GOT3 (cell line): ENCODE measurements at regions not wholly inside any gene's neighbourhood (a gene's known extent, or its start where the extent isn't known, plus 50 kb on each side); places are given as distances from the start of the nearest gene placed in this dataset.

Experiments used
- DNase-seq: peaks from one replicate; lab custom pipeline; 2025; ENCODE audit warnings: mixed read lengths; lab: John Stamatoyannopoulos, UW

GRCh38 chr15:89421219-89421618 is 75.2 kb downstream of the RHCG start:
- no peak for DNase-seq

DNA sequence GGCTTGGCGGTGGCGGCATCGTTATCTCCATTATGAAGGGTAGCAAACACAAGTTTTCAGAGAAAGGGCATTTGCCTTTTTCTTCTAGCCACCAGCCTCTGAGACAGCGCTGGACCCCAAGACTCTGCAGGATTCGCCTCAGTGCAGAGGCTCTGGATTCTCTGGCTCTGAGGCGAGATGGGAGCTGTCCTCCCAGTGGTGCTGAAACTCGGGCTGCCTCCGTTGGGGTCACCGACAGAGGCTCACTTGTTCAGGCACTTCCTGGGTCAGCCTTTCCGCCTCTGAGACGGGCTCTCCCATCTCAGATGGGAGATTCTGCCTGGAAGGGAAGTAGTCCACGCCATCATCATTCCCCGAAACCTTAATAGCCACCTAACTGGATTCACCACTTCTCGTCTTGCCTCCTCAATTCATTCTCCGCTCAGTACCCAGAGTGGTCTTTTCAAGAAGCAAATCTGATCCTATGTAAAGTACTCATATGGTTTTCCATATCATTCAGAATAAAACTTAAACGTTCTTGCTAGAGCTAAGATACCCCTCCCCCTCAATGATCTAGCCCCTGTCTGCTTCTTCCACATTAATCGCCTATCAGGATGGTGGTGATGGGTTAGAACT is 76.9 kb downstream of the RHCG start:
- peak; percentile 11 for DNase-seq

DNA sequence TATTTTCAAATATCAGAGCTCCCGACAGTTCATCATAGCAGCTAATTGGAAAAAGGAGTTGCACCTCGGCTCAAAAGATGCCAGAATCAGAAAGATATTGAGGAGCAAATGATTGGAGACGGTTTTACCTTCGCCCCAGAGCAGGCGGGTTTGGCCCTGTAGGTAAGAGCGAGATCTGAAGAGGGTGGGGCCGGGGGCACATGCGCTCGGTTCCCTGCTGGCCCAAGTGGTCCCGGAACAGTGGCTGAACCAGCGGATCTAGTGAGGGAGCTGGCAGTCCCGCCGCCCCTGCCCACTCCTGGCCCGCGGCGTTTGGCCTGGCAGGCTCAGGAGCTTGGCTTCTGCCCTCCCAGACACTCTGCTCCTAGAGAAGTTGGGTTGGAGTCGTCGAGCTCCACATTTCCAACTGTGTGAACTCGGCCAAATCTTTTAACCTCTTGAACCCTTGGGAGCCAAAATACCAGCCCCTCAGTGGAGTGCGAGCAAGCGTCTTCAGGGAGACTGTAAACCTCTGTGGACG is 79.1 kb downstream of the RHCG start:
- no peak for DNase-seq

DNA sequence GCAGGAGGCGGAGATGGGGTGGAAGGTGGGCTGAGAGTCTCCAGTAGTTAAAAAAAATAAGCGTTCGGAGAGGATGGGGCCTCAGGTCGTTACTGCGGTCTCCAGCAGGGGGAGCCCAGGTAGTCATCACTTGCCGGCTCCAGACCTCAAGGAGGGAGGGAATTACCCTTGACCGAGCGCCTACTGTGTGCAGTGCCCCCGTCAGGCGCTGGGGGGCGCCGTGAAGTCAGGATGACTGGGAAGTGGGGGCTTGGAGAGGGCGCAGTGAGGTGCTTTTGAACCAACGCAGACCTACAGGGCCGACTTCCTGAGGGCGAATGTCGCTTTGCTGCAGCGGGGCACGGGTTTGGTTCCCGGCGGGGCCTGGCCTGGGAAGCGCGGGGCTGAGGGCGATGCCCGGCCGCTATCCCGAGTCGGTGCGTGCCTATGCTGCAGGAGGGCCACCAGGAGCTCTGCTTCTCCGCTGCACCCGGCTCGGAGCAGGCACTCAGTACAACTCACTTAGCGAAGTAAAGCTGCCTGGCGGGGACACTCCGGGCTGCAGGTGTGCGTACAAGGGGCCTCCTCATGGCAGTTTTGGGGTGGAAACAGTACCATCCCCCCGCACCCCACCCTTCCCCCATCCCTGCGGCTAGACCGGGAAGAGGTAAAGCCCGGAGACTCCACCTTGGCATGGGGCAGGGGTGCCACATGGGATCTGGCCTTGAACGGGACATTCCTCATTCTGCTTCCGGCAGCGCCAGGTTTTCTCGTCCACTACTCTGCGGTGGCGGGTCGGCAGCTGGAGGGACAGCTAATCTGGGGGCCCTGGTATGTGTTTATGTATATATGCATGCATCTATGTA is 79.8 kb downstream of the RHCG start:
- peak; percentile 22 for DNase-seq

DNA sequence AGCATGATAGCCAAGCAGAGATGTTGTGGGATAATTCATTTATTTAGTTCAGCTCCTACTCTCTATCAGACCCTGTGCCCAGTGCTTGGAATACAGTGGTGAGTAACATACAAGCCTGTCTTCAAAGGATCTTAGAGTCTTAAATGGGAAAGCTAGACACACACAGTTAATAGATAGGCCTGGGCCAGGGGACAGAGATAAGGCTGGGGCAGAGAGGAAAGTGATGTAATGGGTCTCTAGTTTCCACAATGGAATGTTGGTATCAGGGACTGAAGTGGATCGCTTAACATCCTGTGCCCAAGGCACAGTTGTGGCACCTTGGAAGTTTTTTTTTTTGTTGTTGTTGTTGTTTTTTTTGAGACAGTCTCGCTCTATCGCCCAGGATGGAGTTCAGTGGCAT is 79.9 kb upstream of the POLG start:
- no peak for DNase-seq

- no peak for DNase-seq
These were observed 79.3 kb upstream of the POLG start for GRCh38 chr15:89413877-89414276.

DNA sequence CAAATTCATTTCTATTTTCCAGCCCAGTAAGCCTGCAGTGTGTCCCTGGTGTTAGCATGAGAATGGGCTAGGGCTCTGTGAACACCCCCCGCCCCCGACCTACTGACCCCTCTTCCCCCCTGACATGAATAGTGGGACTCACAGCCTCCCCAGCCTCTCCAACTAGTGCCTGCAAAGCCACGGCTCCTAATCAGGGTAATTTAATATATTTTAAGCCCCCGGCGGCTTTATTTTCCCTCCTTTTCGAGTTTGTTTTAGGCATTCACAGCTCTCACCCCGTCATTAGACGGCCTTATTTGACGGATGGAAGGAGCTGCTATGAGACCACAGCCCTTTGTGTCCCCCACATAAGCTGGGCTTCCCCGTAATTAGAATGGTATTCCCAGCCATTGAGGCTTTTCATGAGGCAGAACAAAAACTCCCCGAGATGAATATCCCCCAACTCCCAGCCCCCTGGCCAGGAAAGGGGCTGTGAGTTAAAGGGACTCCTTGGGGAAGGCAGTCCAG is 78.3 kb upstream of the POLG start:
- DNase-seq, result no peak

DNA sequence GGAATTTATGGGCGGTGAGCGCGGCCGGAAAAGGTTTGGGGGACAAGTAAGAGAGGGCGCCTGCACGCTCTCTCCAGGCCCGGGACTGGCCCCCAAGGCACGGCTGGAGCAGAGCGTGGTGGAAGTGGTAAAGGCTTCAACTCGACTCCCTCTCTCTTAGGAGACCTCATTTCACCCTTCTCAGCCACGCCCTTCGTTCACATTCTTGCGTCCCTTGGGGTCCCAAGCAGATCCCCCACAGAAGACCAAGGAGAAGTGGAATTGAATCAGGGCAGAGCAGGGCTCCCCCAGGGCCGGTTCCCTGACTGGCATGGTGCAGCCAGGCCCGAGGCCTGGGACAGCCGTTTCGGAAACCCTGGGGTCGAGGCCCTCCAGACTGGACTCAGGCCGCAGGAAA is 75.4 kb upstream of the POLG start:
- DNase-seq, result no peak

GRCh38 chr15:89409184-89410038 is 74.8 kb upstream of the POLG start:
- no peak for DNase-seq

DNA sequence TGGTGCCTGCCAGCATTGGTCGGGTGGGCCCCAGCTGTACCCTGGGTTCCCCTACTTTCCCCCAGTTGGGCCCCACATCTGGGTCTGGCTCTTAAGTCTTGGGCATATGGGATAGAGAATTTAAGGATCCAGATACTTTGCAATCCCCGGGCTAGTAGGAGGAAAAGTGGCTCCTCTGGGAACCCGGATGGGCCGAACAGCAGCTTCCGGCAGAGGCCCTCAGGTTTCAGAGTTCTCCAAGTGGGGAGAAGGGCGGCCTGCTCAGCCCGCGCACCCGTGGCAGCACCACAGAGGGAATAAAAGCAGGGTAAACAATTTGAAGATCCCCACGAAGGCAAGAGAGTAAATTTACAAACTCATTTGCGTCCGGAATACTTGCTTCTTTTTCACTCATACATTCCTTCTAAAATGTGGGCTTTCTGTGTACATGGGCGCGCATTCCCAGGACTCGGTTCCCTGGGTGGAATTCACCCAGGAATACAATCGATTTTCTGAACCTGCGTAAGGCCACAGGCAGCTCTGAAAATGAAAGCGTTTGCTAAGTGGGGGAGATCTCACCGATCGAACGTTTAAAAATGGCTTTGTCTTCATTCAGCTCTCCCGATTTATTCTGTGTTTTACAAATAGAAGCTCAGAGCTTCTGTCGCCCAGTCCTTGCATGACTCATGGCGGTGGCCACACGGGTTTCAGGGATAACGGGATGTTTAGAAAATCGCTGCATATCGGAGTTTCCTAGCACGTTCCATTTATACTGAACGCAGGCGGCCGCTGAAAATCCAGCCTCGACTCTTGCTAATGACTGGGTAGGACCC is 74.0 kb upstream of the POLG start:
- no peak for DNase-seq

DNA sequence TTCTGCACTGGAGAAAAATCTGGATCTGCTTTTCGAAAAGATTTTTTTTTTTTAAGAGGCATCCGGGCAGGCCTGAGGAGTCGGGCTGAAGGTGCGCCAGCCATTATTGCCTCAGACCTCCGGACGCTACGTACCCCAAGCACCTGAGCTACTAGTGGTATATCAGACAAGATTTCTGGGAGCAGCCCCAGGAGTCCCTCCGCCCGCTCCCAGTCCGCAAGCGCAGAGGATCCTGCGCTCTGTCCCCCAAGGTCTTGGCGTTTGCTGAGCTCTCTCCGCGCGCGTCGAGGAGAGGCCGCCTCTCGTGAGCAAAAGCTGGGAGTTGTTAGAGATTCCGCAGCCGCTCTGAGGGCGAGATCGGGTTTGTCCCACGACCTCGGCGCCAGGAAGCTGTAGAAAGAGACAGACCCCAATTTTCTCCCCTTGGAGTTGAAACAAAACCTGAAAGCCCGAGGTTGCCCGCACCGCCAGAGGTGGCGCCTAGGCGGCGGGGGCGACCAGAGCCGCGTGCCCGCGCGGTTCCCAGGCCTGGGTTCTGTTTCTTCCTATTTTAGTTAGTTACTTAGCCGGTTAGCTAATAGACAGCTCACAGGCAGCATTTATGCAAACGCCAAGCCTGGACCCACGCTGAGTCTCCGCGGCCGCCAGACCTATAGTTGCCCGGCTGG is 72.5 kb upstream of the POLG start:
- DNase-seq, result no peak

DNA sequence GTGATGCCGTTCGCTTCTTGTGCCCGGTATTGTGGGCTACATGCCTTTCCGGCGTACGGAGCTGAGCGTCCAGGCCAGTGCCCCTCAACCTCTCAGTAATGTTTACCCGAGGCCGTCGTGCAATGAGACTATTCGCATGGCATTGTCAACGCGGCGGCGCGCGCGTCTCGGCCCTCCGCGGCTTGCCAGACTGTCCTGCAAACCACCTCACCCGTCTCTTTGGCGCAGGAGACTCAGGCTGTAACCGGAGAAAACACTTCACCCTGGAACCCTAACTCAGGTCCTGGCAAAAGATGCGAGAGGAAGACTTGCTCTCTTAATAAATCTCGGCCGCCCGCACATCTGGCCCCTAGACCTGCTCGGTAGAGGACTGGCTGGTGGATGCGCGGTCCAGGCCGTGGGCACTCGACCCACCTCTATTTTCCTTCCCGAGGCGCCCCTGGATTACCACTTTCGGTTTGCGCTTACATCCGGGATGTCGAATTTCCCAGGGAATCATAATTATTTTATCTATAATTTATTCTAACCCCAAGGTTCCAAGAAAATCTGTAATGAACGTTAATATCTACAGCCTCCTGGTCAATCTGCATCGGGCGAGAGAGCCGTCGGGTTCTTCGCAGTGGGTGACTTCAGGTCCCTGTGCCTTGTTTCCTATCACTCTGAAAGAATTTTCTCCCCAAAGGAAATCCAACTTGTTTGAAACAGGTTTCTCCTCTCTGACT is 71.8 kb upstream of the POLG start:
- DNase-seq, result no peak

GRCh38 chr15:89405494-89405893 is 70.9 kb upstream of the POLG start:
- DNase-seq, result no peak

GRCh38 chr15:89404023-89404422 is 69.4 kb upstream of the POLG start:
- DNase-seq, result no peak

- DNase-seq, result no peak
These were observed 67.8 kb upstream of the POLG start for GRCh38 chr15:89402518-89402805.

DNA sequence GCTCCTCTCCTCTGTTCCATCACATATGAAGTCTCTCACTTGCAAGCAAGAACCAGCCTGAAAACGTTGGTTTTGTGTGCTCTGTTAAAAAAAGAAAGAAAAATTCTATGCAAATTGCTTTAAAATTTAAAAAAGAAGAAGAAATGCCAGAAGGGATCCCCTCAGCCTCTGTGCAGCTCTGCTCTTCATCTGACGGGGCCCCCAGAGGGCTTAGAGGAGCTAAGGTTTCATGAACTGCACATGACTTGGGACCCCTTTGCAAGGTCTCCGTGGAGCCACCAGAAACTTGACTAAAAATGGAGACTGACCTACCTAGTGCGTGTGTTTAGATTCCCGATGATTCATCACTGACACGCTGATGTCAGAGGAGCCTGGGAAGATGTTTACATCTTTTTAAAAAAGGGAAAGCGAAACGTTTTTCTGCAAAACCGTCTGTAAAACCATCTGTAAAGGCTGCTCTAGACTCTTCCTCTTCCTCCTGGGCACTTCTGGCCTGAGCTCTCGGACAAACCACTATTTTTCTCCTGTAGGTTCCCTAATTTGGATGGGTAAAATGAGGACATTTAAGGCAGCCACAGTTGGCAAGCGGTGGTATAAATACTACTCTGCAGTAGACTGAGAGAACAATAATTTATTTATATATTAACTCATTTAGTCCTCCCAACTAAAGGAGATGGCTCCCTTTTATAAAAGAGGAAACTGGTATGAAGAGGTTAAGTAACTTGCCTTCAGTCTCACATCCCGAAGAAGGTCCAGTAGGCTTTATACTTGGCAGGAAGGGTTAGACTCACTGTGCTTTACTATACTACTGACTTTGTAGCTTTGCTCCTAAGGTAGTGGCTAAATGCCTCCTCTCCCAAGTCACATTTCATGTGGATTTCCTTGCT is 67.2 kb upstream of the POLG start:
- DNase-seq, result no peak

DNA sequence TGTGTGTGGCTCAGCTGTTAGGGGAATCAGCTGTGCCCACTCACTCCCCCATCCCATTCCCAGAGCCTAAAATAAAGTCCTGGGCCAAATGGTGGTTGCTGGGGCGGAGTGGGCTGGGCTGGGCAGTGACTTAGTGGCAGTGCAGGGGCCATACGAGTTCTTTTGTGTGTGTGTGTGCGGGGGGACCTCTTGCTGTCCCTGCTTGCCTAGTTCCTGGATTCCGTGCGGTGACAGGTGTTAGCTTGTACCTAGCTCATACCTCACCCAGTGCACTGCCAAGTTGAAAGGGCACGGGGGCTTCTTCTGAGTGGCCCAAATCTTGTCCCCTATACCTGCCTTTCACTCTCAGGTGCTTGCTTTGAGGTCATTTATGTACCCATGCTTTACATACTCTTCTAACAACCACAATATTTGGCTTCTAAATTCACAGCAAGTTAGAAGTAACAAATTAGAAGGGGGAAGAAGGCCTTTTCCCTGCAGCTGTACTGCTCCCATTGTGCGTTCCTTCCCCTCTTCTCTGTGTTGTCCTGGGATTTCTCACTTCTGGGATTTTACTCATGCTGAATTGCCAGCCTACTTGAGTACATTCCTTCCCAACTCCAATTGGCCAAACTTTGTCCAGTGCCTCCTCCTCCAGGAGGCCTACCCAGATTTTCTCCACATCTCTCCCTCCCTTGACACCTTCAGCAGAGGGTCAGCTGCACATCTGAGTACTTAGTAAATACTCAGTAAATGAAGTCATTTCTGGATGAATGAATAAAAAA is 66.3 kb upstream of the POLG start:
- no peak for DNase-seq

DNA sequence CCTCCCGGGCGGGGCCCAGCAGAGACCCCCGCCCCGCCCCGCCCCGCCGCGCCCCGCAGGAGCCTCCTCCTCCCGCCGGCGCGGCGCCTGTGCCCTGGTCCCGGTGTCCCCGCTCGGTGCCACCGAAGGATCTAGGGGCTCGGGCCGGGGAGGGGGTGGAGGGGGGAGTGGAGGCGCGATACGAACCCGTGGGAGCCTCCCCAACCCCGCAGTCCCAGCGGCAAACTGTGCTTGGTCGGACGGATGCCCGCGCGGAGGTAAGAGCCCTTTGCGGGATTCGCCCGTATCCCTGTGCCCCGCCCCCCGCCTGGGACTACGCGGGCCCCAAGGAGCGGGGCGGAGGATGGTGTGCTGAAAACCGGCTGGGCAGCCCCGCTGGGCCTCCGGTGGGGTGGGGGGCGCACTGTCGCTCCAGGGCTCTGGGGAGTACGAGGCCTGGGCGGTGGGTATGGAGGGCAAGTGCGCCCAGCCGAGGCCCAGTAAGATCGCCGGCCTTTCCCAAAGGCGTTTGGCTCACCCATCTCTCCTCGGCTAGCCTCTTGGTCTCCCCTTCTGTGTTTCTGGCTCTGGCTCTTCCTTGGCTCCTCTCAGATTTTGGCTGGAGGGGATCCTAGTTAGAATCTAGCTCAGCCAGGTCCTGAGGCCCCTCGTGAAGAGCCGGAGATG is 65.6 kb upstream of the POLG start:
- DNase-seq, result no peak
